Adrenal gland (tissue), 9 donors: ENCODE measurements at regions not wholly inside any gene's neighbourhood (a gene's known extent, or its start where the extent isn't known, plus 50 kb on each side); places are given as distances from the start of the nearest gene placed in this dataset.

Source experiments
- DNase-seq, 7 donors: peaks; one replicate each; pipeline ENCODE4 v3.0.0-alpha.2; 2019 to 2020
- H3K27ac ChIP-seq, 5 donors: fragments of 200-600 bp; sonication (generic) in 4 of 5; 1 replicate in 3 of 5; 2 replicates in 2 of 5; pipeline versions ENCODE4 v1.5.1 to v1.8.0; 2016 to 2020; ENCODE audit warnings: mild to moderate bottlenecking in 1 of 5
- H3K27me3 ChIP-seq: fragments of 200-600 bp; 2 replicates; pipeline ENCODE4 v1.8.0; 2021
- H3K36me3 ChIP-seq, 2 donors: fragments of 200-600 bp; replicated peaks in 1 of 2; 1 replicate in 1 of 2; 2 replicates in 1 of 2; pipeline versions ENCODE4 v1.5.1 to v1.8.0; 2018 to 2022
- H3K4me1 ChIP-seq, 2 donors: fragments of 200-600 bp; replicated peaks in 1 of 2; 1 replicate in 1 of 2; 2 replicates in 1 of 2; pipeline versions ENCODE4 v1.5.1 to v1.8.0; 2018 to 2021
- H3K4me3 ChIP-seq, 4 donors: fragments of 200-600 bp; sonication (generic) in 3 of 4; one replicate each; pipeline ENCODE4 v1.5.1; 2016 to 2018
- H3K9me3 ChIP-seq, 3 donors: fragments of 200-600 bp; sonication (generic) in 1 of 3; replicated peaks in 1 of 3; 1 replicate in 2 of 3; 2 replicates in 1 of 3; pipeline versions ENCODE4 v1.5.1 to v1.8.0; 2016 to 2021
- POLR2A ChIP-seq, 2 donors: fragments of 450-650 bp; IDR thresholded peaks; one replicate each; pipeline ENCODE4 v1.6.1; 2017; ENCODE audit warnings: antibody characterized with exemption in 2 of 2, mild to moderate bottlenecking in 2 of 2, moderate library complexity in 1 of 2
- WGBS, 4 donors: extraction: QIAGEN DNeasy Blood & Tissue Kit in 2 of 4; methylation state at CpG; one replicate each; pipeline versions ENCODE4 v1.1.5 to v1.1.7; 2013 to 2017; 5-methylcytosine and 5-hydroxymethylcytosine counted together
- intact Hi-C, 2 donors: fragments of 100-400 bp; cut with DNase I; formaldehyde crosslinking; loops; one replicate each; pipeline versions ENCODE4 v1.14.1 to v1.15.0; 2022 to 2023
- TF ChIP-seq, protein P1 (sequence below), 6 experiments: fragments of 450-650 bp in 4 of 6; fragments of 200-600 bp in 2 of 6; sonication (generic) in 1 of 6; IDR thresholded peaks; 1 replicate in 5 of 6; 2 replicates in 1 of 6; pipeline versions ENCODE4 v1.5.1 to v1.8.0; 2016 to 2021; ENCODE audit warnings: antibody characterized with exemption in 6 of 6, mild to moderate bottlenecking in 2 of 6, moderate library complexity in 1 of 6
- donor health status: healthy with polysubstance abuse.
- donor health status: Bipolar disorder and iron deficiency.
- donor health status: DM: yes; HTN: yes; CAD: no.
- donor health status: DM: no; HTN: no; CAD: no.
- donor health status: DM: no; HTN: no; CAD: no.

DNA sequence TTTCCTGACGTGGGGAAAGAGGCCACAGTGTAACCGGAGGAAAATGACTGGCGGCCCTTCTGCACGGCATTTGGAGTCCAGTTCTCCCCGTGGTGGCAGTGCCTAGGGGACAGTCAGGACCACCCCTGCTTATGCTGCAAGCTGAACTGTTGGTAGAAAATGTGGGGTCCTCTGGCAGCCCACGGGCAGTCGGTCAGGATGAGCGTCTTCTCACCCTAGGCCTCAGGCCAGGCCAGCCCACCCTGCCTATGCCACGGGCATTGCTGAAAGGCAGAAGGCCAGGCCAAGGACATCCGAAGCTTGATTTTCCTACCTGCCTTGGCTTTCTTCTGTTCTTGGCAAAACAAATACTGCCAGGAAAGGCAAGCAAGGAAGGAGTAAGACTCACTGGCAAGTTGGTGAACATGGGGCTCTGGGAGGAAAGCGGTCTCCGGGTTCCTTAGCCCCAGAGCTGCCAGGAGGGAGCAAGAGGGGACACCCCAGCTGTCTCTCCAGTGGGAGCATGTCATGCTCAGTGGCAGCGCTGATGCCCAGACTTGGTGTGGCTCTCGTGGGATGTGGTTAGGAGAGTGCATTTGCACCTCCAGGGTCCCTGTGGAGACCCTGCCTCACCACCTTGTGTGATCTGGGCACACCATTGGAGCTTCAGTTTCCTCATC, 311.6 kb downstream of the QKI start:
- Histone ChIP-seq H3K27ac (no peak overlapping the region), H3K4me1 (no peaks in the 10 kb centered on the region), H3K27me3 (no peaks in the 10 kb centered on the region), H3K36me3 (no peaks in the 10 kb centered on the region), H3K4me3 (no peak overlapping the region), H3K9me3 (no peaks in the 10 kb centered on the region)
- intact Hi-C loops = no loop called here
- no peak for TF ChIP-seq POLR2A (IDR thresholded peaks at IDR 0.05)
- TF ChIP-seq, protein P1, sequence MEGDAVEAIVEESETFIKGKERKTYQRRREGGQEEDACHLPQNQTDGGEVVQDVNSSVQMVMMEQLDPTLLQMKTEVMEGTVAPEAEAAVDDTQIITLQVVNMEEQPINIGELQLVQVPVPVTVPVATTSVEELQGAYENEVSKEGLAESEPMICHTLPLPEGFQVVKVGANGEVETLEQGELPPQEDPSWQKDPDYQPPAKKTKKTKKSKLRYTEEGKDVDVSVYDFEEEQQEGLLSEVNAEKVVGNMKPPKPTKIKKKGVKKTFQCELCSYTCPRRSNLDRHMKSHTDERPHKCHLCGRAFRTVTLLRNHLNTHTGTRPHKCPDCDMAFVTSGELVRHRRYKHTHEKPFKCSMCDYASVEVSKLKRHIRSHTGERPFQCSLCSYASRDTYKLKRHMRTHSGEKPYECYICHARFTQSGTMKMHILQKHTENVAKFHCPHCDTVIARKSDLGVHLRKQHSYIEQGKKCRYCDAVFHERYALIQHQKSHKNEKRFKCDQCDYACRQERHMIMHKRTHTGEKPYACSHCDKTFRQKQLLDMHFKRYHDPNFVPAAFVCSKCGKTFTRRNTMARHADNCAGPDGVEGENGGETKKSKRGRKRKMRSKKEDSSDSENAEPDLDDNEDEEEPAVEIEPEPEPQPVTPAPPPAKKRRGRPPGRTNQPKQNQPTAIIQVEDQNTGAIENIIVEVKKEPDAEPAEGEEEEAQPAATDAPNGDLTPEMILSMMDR (IDR thresholded peaks at IDR 0.05) = no peak
- no peak for DNase-seq
- 83 to 86% (median 84%) methylated on average over 12 to 14 of the region's 14 CpGs for WGBS, 4 donors

DNA sequence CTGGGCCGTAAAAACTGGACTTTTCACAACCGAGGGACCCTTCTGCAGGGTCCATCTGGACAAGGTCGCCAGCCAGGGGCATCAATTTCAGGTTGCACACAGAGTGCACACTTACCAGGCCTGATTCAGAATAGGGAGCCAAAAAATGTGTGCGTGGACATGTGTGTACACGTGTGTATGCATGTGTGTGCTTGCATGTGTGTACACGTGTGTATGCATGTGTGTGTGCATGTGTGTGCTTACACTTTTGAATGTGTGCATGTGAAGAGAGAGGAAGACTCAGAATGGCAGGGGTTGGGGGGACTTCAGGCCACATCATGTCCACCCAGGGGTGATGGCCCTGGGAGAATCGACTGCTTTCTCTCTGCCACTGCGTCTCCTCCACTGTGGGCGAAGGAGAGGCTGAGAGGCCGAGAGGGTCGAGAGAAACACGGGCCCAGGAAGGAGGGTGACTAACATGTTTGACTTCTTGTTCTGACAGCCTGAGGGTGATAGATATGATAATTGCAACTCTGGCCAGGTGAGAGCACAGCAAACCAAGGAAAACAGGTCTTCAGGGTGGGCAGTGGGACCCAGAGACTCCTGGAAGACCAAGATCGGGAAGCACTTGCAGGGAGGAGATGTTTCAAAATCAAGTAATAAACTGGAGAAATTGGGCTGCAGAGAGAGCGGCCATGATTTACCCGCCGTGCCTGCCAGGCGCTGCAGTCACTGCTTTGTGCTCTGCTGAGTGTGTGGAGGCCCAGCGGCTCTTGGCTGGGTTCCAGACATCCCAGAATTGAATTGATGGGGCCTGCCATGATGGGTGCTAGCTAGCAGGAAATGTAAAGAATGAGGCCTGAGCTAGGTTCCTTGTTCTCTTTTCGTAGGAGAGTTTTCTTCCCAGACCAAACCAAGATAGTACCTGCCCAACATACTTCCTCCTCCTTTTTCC, 310.8 kb downstream of the QKI start:
- Histone ChIP-seq H3K27me3 (no peaks in the 10 kb centered on the region), H3K9me3 (no peaks in the 10 kb centered on the region), H3K4me1 (no peaks in the 10 kb centered on the region), H3K4me3 (no peak overlapping the region), H3K36me3 (no peaks in the 10 kb centered on the region), H3K27ac (no peak overlapping the region)
- TF ChIP-seq, protein P1 (IDR thresholded peaks at IDR 0.05) = no peak
- no peak for TF ChIP-seq POLR2A (IDR thresholded peaks at IDR 0.05)
- DNase-seq = no peak
- intact Hi-C loops = no loop called here
- WGBS, 4 donors = 79 to 88% (median 84%) methylated on average over 18 to 19 of the region's 19 CpGs

DNA sequence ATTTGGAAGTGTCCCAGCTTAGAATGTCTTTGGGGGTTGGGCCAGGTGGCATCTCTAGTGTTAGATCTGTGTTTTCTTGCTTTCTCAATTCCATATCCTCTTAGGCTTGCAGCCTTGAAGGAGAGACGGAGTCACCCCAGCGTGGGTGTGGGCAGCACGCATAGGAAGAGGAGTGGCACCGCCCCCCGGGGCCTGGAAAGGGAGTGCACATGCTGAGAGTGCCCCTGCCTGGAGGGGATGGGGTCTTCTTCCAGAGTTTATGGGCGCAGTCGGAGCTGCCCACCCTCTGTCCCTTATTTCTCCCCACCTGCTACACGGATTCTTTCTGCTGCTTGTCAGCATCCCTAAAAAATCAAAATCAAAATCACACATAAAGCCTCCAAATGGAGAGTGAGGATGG, 309.7 kb downstream of the QKI start:
- 78 to 93% (median 86%) methylated on average over 7 to 8 of the region's 8 CpGs for WGBS, 4 donors
- Histone ChIP-seq H3K36me3 (no peaks in the 10 kb centered on the region), H3K27me3 (no peaks in the 10 kb centered on the region), H3K27ac (no peak overlapping the region), H3K4me1 (no peaks in the 10 kb centered on the region), H3K4me3 (no peak overlapping the region), H3K9me3 (no peaks in the 10 kb centered on the region)
- intact Hi-C loops = no loop called here
- TF ChIP-seq POLR2A (IDR thresholded peaks at IDR 0.05) = no peak
- TF ChIP-seq, protein P1 (IDR thresholded peaks at IDR 0.05) = no peak
- DNase-seq = no peak

DNA sequence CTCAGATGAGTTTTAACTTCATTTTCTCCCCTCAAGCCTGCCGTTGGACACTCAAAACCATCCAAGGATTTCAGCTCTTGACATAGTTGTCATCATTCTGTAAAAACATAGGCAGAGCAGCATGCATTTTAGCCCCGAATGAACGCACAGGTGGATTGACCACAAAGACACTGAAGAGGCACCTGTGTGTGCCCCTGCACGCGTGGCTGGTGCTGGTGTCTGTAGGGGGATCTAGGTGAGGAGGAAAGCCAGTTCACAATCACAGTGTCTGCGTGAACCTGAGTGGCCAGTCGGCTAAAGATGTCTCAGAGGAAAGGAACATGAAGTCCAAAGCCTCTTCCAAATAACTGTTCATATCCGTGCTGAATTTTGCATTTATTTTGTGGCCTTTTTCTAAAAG, 309.2 kb downstream of the QKI start:
- H3K4me3 ChIP-seq = no peak overlapping the region
- no peaks in the 10 kb centered on the region for H3K27me3 ChIP-seq
- 86 to 94% (median 88%) methylated on average over 8 of the region's 8 CpGs for WGBS, 4 donors
- H3K9me3 ChIP-seq = no peaks in the 10 kb centered on the region
- intact Hi-C loops = no loop called here
- H3K36me3 ChIP-seq = no peaks in the 10 kb centered on the region
- no peaks in the 10 kb centered on the region for H3K4me1 ChIP-seq
- TF ChIP-seq, protein P1 (IDR thresholded peaks at IDR 0.05) = no peak
- no peak for TF ChIP-seq POLR2A (IDR thresholded peaks at IDR 0.05)
- no peak for DNase-seq
- no peak overlapping the region for H3K27ac ChIP-seq
